ENCODE measurements at regions not wholly inside any gene's neighbourhood (a gene's known extent, or its start where the extent isn't known, plus 50 kb on each side); places are given as distances from the start of the nearest gene placed in this dataset.

GRCh38 chr11:8765294-8765693 is 82.7 kb downstream of the RPL27A start:
- no peaks in the 10 kb centered on the region for H3K9me3 ChIP-seq (ENCODE audit: low read length)
- H3K36me3 ChIP-seq (ENCODE audit: insufficient read depth, low read length) = no peaks in the 10 kb centered on the region
- H3K27ac ChIP-seq (ENCODE audit: low read depth, low read length, poor library complexity, severe bottlenecking) = no peak overlapping the region
- TF ChIP-seq EZH2 (IDR thresholded peaks at IDR 0.05; ENCODE audit: borderline replicate concordance, low read length) = no peak
- TF ChIP-seq CTCF (IDR thresholded peaks at IDR 0.05; ENCODE audit: low read length) = no peak
- no peaks in the 10 kb centered on the region for H3K4me1 ChIP-seq (ENCODE audit: insufficient read depth, low read length, severe bottlenecking)
- H3K79me2 ChIP-seq (ENCODE audit: insufficient read depth, low read length) = no peaks in the 10 kb centered on the region
- no peak overlapping the region for H3K9ac ChIP-seq (ENCODE audit: low read length)
- H3K27me3 ChIP-seq (ENCODE audit: insufficient read depth, low read length) = no peaks in the 10 kb centered on the region
- no peaks in the 10 kb centered on the region for H4K20me1 ChIP-seq (ENCODE audit: insufficient read depth, low read length)
- no peaks in the 10 kb centered on the region for H3K9me2 ChIP-seq (ENCODE audit: low read depth, low read length)
- H3K4me3 ChIP-seq (ENCODE audit: low read depth, low read length, poor library complexity, severe bottlenecking) = no peak overlapping the region
- no peak overlapping the region for H3K4me2 ChIP-seq (ENCODE audit: low read length)
- H2AFZ ChIP-seq (ENCODE audit: low read length) = no peak overlapping the region
- no peaks in the 10 kb centered on the region for H3F3A ChIP-seq (ENCODE audit: insufficient read depth, low read length)

- H3K27me3 ChIP-seq (ENCODE audit: insufficient read depth, low read length) = no peaks in the 10 kb centered on the region
- no peaks in the 10 kb centered on the region for H3K9me3 ChIP-seq (ENCODE audit: low read length)
- H3K4me3 ChIP-seq (ENCODE audit: low read depth, low read length, poor library complexity, severe bottlenecking) = no peak overlapping the region
- H4K20me1 ChIP-seq (ENCODE audit: insufficient read depth, low read length) = no peaks in the 10 kb centered on the region
- H3K9ac ChIP-seq (ENCODE audit: low read length) = no peak overlapping the region
- no peak overlapping the region for H2AFZ ChIP-seq (ENCODE audit: low read length)
- no peak overlapping the region for H3K27ac ChIP-seq (ENCODE audit: low read depth, low read length, poor library complexity, severe bottlenecking)
- no peak for TF ChIP-seq EZH2 (IDR thresholded peaks at IDR 0.05; ENCODE audit: borderline replicate concordance, low read length)
- TF ChIP-seq CTCF (IDR thresholded peaks at IDR 0.05; ENCODE audit: low read length) = no peak
- H3K4me1 ChIP-seq (ENCODE audit: insufficient read depth, low read length, severe bottlenecking) = no peaks in the 10 kb centered on the region
- H3K9me2 ChIP-seq (ENCODE audit: low read depth, low read length) = no peaks in the 10 kb centered on the region
- H3K79me2 ChIP-seq (ENCODE audit: insufficient read depth, low read length) = no peaks in the 10 kb centered on the region
- H3K36me3 ChIP-seq (ENCODE audit: insufficient read depth, low read length) = no peaks in the 10 kb centered on the region
- no peak overlapping the region for H3K4me2 ChIP-seq (ENCODE audit: low read length)
- H3F3A ChIP-seq (ENCODE audit: insufficient read depth, low read length) = no peaks in the 10 kb centered on the region
Observed at GRCh38 chr11:8766043-8766987, 83.7 kb downstream of the RPL27A start.

GRCh38 chr11:8766988-8767374 is 84.4 kb downstream of the RPL27A start:
- H3K9ac ChIP-seq (ENCODE audit: low read length) = no peak overlapping the region
- H4K20me1 ChIP-seq (ENCODE audit: insufficient read depth, low read length) = no peaks in the 10 kb centered on the region
- no peaks in the 10 kb centered on the region for H3F3A ChIP-seq (ENCODE audit: insufficient read depth, low read length)
- no peaks in the 10 kb centered on the region for H3K4me1 ChIP-seq (ENCODE audit: insufficient read depth, low read length, severe bottlenecking)
- H3K27me3 ChIP-seq (ENCODE audit: insufficient read depth, low read length) = no peaks in the 10 kb centered on the region
- H3K4me2 ChIP-seq (ENCODE audit: low read length) = no peak overlapping the region
- H3K36me3 ChIP-seq (ENCODE audit: insufficient read depth, low read length) = no peaks in the 10 kb centered on the region
- H3K9me2 ChIP-seq (ENCODE audit: low read depth, low read length) = no peaks in the 10 kb centered on the region
- no peaks in the 10 kb centered on the region for H3K9me3 ChIP-seq (ENCODE audit: low read length)
- no peaks in the 10 kb centered on the region for H3K79me2 ChIP-seq (ENCODE audit: insufficient read depth, low read length)
- no peak for TF ChIP-seq CTCF (IDR thresholded peaks at IDR 0.05; ENCODE audit: low read length)
- TF ChIP-seq EZH2 (IDR thresholded peaks at IDR 0.05; ENCODE audit: borderline replicate concordance, low read length) = no peak
- H3K4me3 ChIP-seq (ENCODE audit: low read depth, low read length, poor library complexity, severe bottlenecking) = no peak overlapping the region
- H2AFZ ChIP-seq (ENCODE audit: low read length) = no peak overlapping the region
- H3K27ac ChIP-seq (ENCODE audit: low read depth, low read length, poor library complexity, severe bottlenecking) = no peak overlapping the region
